ENCODE measurements at regions not wholly inside any gene's neighbourhood (a gene's known extent, or its start where the extent isn't known, plus 50 kb on each side); places are given as distances from the start of the nearest gene placed in this dataset.

- Mint-ChIP-seq H3K4me3 (no peak overlapping the region), H3K4me1 (peaks cover 5% of the 10 kb centered on the region), H3K36me3 (ENCODE audit: low read depth) (no peaks in the 10 kb centered on the region)
Observed at GRCh38 chr3:137097386-137097785, 139.6 kb downstream of the IL20RB start.

GRCh38 chr3:137097852-137098251, 140.1 kb downstream of the IL20RB start:
- no peak overlapping the region for H3K27ac Mint-ChIP-seq
- no peak overlapping the region for H3K4me3 Mint-ChIP-seq
- H3K36me3 Mint-ChIP-seq (ENCODE audit: low read depth), result no peaks in the 10 kb centered on the region
- H3K9me3 Mint-ChIP-seq, result peaks cover 1% of the 10 kb centered on the region
- peaks cover 15% of the 10 kb centered on the region for H3K27me3 Mint-ChIP-seq (ENCODE audit: low read depth)
- TF ChIP-seq, protein P1, sequence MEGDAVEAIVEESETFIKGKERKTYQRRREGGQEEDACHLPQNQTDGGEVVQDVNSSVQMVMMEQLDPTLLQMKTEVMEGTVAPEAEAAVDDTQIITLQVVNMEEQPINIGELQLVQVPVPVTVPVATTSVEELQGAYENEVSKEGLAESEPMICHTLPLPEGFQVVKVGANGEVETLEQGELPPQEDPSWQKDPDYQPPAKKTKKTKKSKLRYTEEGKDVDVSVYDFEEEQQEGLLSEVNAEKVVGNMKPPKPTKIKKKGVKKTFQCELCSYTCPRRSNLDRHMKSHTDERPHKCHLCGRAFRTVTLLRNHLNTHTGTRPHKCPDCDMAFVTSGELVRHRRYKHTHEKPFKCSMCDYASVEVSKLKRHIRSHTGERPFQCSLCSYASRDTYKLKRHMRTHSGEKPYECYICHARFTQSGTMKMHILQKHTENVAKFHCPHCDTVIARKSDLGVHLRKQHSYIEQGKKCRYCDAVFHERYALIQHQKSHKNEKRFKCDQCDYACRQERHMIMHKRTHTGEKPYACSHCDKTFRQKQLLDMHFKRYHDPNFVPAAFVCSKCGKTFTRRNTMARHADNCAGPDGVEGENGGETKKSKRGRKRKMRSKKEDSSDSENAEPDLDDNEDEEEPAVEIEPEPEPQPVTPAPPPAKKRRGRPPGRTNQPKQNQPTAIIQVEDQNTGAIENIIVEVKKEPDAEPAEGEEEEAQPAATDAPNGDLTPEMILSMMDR (IDR thresholded peaks at IDR 0.05; ENCODE audit: unreplicated experiment in 3 of 3), result no peak
- peaks cover 5% of the 10 kb centered on the region for H3K4me1 Mint-ChIP-seq

More at GRCh38 chr3:137097386-137097785, 139.6 kb downstream of the IL20RB start:
- peaks cover 6% of the 10 kb centered on the region for H3K9me3 Mint-ChIP-seq
- no peak overlapping the region for H3K27ac Mint-ChIP-seq
- TF ChIP-seq, protein P1 (IDR thresholded peaks at IDR 0.05; ENCODE audit: unreplicated experiment in 3 of 3), result no peak
- peaks cover 13% of the 10 kb centered on the region for H3K27me3 Mint-ChIP-seq (ENCODE audit: low read depth)

DNA sequence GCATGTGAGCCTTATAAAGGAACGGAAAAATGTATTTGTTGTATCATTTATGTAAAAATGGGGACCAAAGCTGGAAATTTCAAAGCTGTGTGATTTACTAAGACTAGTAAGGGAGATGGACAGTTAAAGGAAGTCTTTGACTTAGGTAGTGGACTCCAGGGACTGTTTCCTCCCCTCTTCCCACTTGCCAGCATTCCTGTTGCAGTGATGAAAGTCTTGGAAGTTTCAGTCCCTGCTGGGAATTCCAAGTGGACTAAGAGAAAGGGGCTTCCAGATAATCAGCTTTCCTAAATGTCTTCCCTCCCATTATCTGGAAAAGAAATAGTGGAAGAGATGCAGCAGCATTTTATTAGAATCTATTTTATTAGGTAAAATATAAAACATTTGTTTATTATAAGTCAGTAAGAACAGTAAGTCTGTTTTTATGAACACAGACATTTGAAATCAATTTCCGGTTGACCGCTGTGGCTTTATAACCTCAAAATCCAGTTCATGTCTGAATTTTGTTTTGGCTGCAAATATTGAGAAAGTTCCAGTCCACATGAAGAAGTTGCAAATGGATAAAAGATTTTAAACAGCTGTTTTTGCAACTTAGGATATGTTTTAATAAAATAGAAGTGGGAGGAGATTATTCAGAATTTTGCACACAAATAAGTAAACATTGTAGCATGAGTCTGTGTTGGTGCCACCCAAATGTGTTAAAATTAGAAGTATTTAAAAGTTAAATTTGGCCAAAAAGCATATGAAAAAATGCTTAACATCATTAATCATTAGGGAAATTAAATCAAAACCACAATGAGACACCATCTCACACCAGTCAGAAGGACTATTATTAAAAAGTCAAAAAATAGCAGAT, 141.8 kb downstream of the IL20RB start:
- Mint-ChIP-seq H3K27me3 (ENCODE audit: low read depth) (peaks cover 15% of the 10 kb centered on the region), H3K4me1 (peaks cover 5% of the 10 kb centered on the region), H3K9me3 (no peaks in the 10 kb centered on the region), H3K4me3 (no peak overlapping the region), H3K36me3 (ENCODE audit: low read depth) (no peaks in the 10 kb centered on the region), H3K27ac (no peak overlapping the region)
- TF ChIP-seq, protein P1 (IDR thresholded peaks at IDR 0.05; ENCODE audit: unreplicated experiment in 3 of 3), result no peak

GRCh38 chr3:137100326-137100725, 142.5 kb downstream of the IL20RB start:
- TF ChIP-seq, protein P1 (IDR thresholded peaks at IDR 0.05; ENCODE audit: unreplicated experiment in 3 of 3), result no peak
- Mint-ChIP-seq H3K4me1 (peaks cover 5% of the 10 kb centered on the region), H3K4me3 (no peak overlapping the region), H3K27me3 (ENCODE audit: low read depth) (peaks cover 15% of the 10 kb centered on the region), H3K9me3 (no peaks in the 10 kb centered on the region), H3K27ac (no peak overlapping the region), H3K36me3 (ENCODE audit: low read depth) (no peaks in the 10 kb centered on the region)

GRCh38 chr3:137103739-137104138, 146.0 kb downstream of the IL20RB start:
- Mint-ChIP-seq H3K36me3 (ENCODE audit: low read depth) (no peaks in the 10 kb centered on the region), H3K4me1 (peaks cover 5% of the 10 kb centered on the region), H3K9me3 (no peaks in the 10 kb centered on the region), H3K27ac (no peak overlapping the region), H3K4me3 (no peak overlapping the region), H3K27me3 (ENCODE audit: low read depth) (peaks cover 18% of the 10 kb centered on the region)
- TF ChIP-seq, protein P1 (IDR thresholded peaks at IDR 0.05; ENCODE audit: unreplicated experiment in 3 of 3), result no peak
